ENCODE measurements at regions not wholly inside any gene's neighbourhood (a gene's known extent, or its start where the extent isn't known, plus 50 kb on each side); places are given as distances from the start of the nearest gene placed in this dataset.

- no peak for TF ChIP-seq USF2 (CRISPR knock-in tag; IDR thresholded peaks at IDR 0.05)
- TF ChIP-seq, protein P1, sequence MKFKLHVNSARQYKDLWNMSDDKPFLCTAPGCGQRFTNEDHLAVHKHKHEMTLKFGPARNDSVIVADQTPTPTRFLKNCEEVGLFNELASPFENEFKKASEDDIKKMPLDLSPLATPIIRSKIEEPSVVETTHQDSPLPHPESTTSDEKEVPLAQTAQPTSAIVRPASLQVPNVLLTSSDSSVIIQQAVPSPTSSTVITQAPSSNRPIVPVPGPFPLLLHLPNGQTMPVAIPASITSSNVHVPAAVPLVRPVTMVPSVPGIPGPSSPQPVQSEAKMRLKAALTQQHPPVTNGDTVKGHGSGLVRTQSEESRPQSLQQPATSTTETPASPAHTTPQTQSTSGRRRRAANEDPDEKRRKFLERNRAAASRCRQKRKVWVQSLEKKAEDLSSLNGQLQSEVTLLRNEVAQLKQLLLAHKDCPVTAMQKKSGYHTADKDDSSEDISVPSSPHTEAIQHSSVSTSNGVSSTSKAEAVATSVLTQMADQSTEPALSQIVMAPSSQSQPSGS (CRISPR knock-in tag; IDR thresholded peaks at IDR 0.05; ENCODE audit: borderline replicate concordance, low read depth), result no peak
Observed at GRCh38 chr21:28308516-28308915, 684.2 kb downstream of the LTN1 start.
